ENCODE measurements at regions not wholly inside any gene's neighbourhood (a gene's known extent, or its start where the extent isn't known, plus 50 kb on each side); places are given as distances from the start of the nearest gene placed in this dataset.

GRCh38 chr15:66924889-66925288, 140.5 kb upstream of the SMAD3 start:
- BruUV-seq (replicated peaks), result no TSS peak
- Histone ChIP-seq H2BK5ac (ENCODE audit: low read depth, low read length, poor library complexity, severe bottlenecking) (no peak overlapping the region), H3K14ac (replicated peaks; ENCODE audit: low read depth, low read length) (no peak overlapping the region), H3K9me1 (ENCODE audit: insufficient read depth, low read length) (no peaks in the 10 kb centered on the region), H3K56ac (ENCODE audit: extremely low read depth, insufficient read depth, low read length) (no peak overlapping the region), H2BK15ac (ENCODE audit: low read depth, low read length) (no peak overlapping the region), H3K4me3 (ENCODE audit: insufficient read depth, low read depth, low read length) (no peak overlapping the region), H2AFZ (replicated peaks; ENCODE audit: low read length, poor library complexity) (no peak overlapping the region), H2AK5ac (ENCODE audit: low read depth, low read length) (no peak overlapping the region), H3K27me3 (ENCODE audit: control insufficient read depth, insufficient read depth, low read length) (no peaks in the 10 kb centered on the region), H3K18ac (ENCODE audit: low read depth, low read length) (no peak overlapping the region), H2BK120ac (ENCODE audit: low read depth, low read length) (no peak overlapping the region), H3K36me3 (ENCODE audit: control insufficient read depth, insufficient read depth, low read length) (no peaks in the 10 kb centered on the region), H2BK20ac (ENCODE audit: low read depth, low read length) (no peak overlapping the region), H4K91ac (ENCODE audit: insufficient read depth, low read depth, low read length) (no peak overlapping the region), H3K23ac (ENCODE audit: low read depth, low read length) (no peak overlapping the region), H3K4ac (ENCODE audit: low read depth, low read length) (no peak overlapping the region), H4K8ac (ENCODE audit: low read depth in 2 of 2, low read length in 2 of 2) (no peak overlapping the region), H4K20me1 (ENCODE audit: insufficient read depth, low read length) (no peaks in the 10 kb centered on the region), H4K5ac (ENCODE audit: low read depth, low read length) (no peak overlapping the region), H3K9ac (ENCODE audit: low read depth, low read length) (no peak overlapping the region), H2AK9ac (replicated peaks; ENCODE audit: low read depth, low read length, poor library complexity) (peak overlapping the region; percentile 15), H3K9me3 (ENCODE audit: control insufficient read depth, insufficient read depth, low read length) (peaks cover 11% of the 10 kb centered on the region), H3K27ac (ENCODE audit: insufficient read depth, low read length) (no peak overlapping the region), H3K4me1 (ENCODE audit: control insufficient read depth, insufficient read depth, low read length) (peaks cover 6% of the 10 kb centered on the region), H3K79me1 (ENCODE audit: low read depth in 1 of 2, low read length in 2 of 2) (no peaks in the 10 kb centered on the region), H3K4me2 (ENCODE audit: low read depth, low read length) (no peak overlapping the region)
- DNase-seq (no peak), ATAC-seq (ENCODE audit: low read depth) (no peak)
- WGBS, 2 experiments (ENCODE audit: extremely low coverage in 2 of 2, insufficient read length in 1 of 2), result 50% methylated on average over 1 of the region's 3 CpGs; no CpG with 5 or more reads in 1 of the 2 experiments
- intact Hi-C loops (cut with micrococcal nuclease), result no loop called here
- in situ Hi-C loops (cut with MboI; ENCODE audit: low sequenced_read_pairs), result no loop called here
- ChIA-PET POLR2A (ENCODE audit: unreplicated experiment) (no interaction called here), CTCF (no interaction called here)
- TF ChIP-seq USF2 (IDR thresholded peaks at IDR 0.05; ENCODE audit: low read depth, low read length) (no peak), MAFK (IDR thresholded peaks at IDR 0.05; ENCODE audit: low read depth, low read length) (no peak), NFE2L2 (IDR thresholded peaks at IDR 0.05; ENCODE audit: low read depth, low read length) (no peak), ELK1 (IDR thresholded peaks at IDR 0.05; ENCODE audit: borderline replicate concordance, low read depth, low read length) (no peak), SMC3 (IDR thresholded peaks at IDR 0.05; ENCODE audit: low read depth, low read length) (no peak), MXI1 (IDR thresholded peaks at IDR 0.05; ENCODE audit: borderline replicate concordance, low read depth, low read length) (no peak), RFX5 (IDR thresholded peaks at IDR 0.05; ENCODE audit: low read depth, low read length) (no peak), POLR2A (IDR thresholded peaks at IDR 0.05; ENCODE audit: low read depth, low read length) (no peak), CHD1 (IDR thresholded peaks at IDR 0.05; ENCODE audit: low read depth, low read length) (no peak), CEBPB (IDR thresholded peaks at IDR 0.05; ENCODE audit: low read depth, low read length) (no peak), RCOR1 (IDR thresholded peaks at IDR 0.05; ENCODE audit: insufficient replicate concordance, low read length) (no peak), BHLHE40 (IDR thresholded peaks at IDR 0.05; ENCODE audit: low read depth, low read length) (no peak), CTCF (conservative IDR thresholded peaks at IDR 0.05; ENCODE audit: low read depth, low read length) (no peak)
- dilution Hi-C loops (cut with HindIII; ENCODE audit: low sequenced_read_pairs, unreplicated experiment), result no loop called here
